Neural cell (in vitro differentiated cells): ENCODE measurements at regions not wholly inside any gene's neighbourhood (a gene's known extent, or its start where the extent isn't known, plus 50 kb on each side); places are given as distances from the start of the nearest gene placed in this dataset.
A peak's percentile ranks its signal among the peaks of the same experiment; 100 is the strongest.

Experiments
- H2AFZ ChIP-seq: fragments of 200-600, 300-800 bp; sonication (generic), shearing (Covaris generic); 2 replicates; pipeline ENCODE4 v1.6.0; 2014; ENCODE audit warnings: low read depth, mild to moderate bottlenecking, antibody characterized with exemption, low read length, moderate library complexity
- H3F3A ChIP-seq: fragments of 200-600 bp; shearing (Covaris generic); 2 replicates; pipeline ENCODE4 v1.6.1; 2016; ENCODE audit warnings: mild to moderate bottlenecking, moderate library complexity, mixed read lengths, antibody characterized with exemption, low read length; ENCODE audit not compliant: insufficient read depth, poor library complexity, severe bottlenecking
- H3K27ac ChIP-seq: fragments of 200-600, 300-800 bp; sonication (generic), shearing (Covaris generic); 2 replicates; pipeline ENCODE4 v1.5.1; 2014; ENCODE audit warnings: mild to moderate bottlenecking, low read length, moderate library complexity
- H3K27me3 ChIP-seq: fragments of 300-800, 200-600 bp; sonication (generic), shearing (Covaris generic); 2 replicates; pipeline ENCODE4 v1.6.0; 2014; ENCODE audit warnings: mild to moderate bottlenecking, low read depth, low read length, moderate library complexity; ENCODE audit not compliant: insufficient read depth
- H3K36me3 ChIP-seq: fragments of 300-800, 200-600 bp; sonication (generic), shearing (Covaris generic); 2 replicates; pipeline ENCODE4 v1.5.1; 2014; ENCODE audit warnings: mild to moderate bottlenecking, antibody characterized with exemption, low read length, moderate library complexity; ENCODE audit not compliant: insufficient read depth
- H3K4me2 ChIP-seq: fragments of 300-800, 200-600 bp; sonication (generic), shearing (Covaris generic); 2 replicates; pipeline ENCODE4 v1.6.0; 2014; ENCODE audit warnings: mild to moderate bottlenecking, low read length
- H3K4me3 ChIP-seq: fragments of 300-800, 200-600 bp; sonication (generic), shearing (Covaris generic); 2 replicates; pipeline ENCODE4 v1.5.1; 2014; ENCODE audit warnings: mild to moderate bottlenecking, low read length, moderate library complexity
- H3K79me2 ChIP-seq: fragments of 200-600 bp; shearing (Covaris generic); replicated peaks from 2 replicates; pipeline ENCODE4 v1.6.0; 2014; ENCODE audit warnings: mild to moderate bottlenecking, low read length, moderate library complexity; ENCODE audit not compliant: insufficient read depth
- H3K9ac ChIP-seq: fragments of 300-800, 200-600 bp; sonication (generic), shearing (Covaris generic); 2 replicates; pipeline ENCODE4 v1.6.1; 2016; ENCODE audit warnings: mild to moderate bottlenecking, low read length, mixed read lengths
- H3K9me2 ChIP-seq: fragments of 200-600 bp; shearing (Covaris generic); 2 replicates; pipeline ENCODE4 v1.6.1; 2016; ENCODE audit warnings: mild to moderate bottlenecking, low read length, mixed read lengths; ENCODE audit not compliant: insufficient read depth
- H3K9me3 ChIP-seq: fragments of 200-600, 300-800 bp; sonication (generic), shearing (Covaris generic); 2 replicates; pipeline ENCODE4 v1.6.1; 2016; ENCODE audit warnings: mild to moderate bottlenecking, mixed run types, low read length, moderate library complexity, mixed read lengths
- H4K20me1 ChIP-seq: fragments of 200-600 bp; shearing (Covaris generic); 2 replicates; pipeline ENCODE4 v1.6.1; 2016; ENCODE audit warnings: mild to moderate bottlenecking, mixed run types; ENCODE audit not compliant: insufficient read depth
- EP300 ChIP-seq: fragments of 450-650 bp; conservative IDR thresholded peaks from 2 replicates; pipeline ENCODE4 v1.6.1; 2014; ENCODE audit warnings: antibody characterized with exemption, mild to moderate bottlenecking, moderate library complexity; ENCODE audit not compliant: poor library complexity, severe bottlenecking
- EZH2 ChIP-seq: fragments of 200-600, 300-800 bp; shearing (Covaris generic), sonication (generic); IDR thresholded peaks from 2 replicates; pipeline ENCODE4 v1.6.1; 2014; ENCODE audit warnings: antibody characterized with exemption, low read length, borderline replicate concordance, mild to moderate bottlenecking; ENCODE audit not compliant: insufficient read depth, poor library complexity, severe bottlenecking
- MXI1 ChIP-seq: fragments of 450-650 bp; conservative IDR thresholded peaks from 2 replicates; pipeline ENCODE4 v1.6.1; 2014; ENCODE audit warnings: antibody characterized with exemption, mild to moderate bottlenecking; ENCODE audit not compliant: poor library complexity, severe bottlenecking
- POLR2AphosphoS5 ChIP-seq: IDR thresholded peaks from 2 replicates; pipeline ENCODE4 v1.6.1; 2012
- RAD21 ChIP-seq: fragments of 450-650 bp; conservative IDR thresholded peaks from 2 replicates; pipeline ENCODE4 v1.6.1; 2014; ENCODE audit warnings: antibody characterized with exemption, mild to moderate bottlenecking, moderate library complexity
- SMC3 ChIP-seq: fragments of 450-650 bp; conservative IDR thresholded peaks from 2 replicates; pipeline ENCODE4 v1.6.1; 2014; ENCODE audit warnings: antibody characterized with exemption, mild to moderate bottlenecking, moderate library complexity; ENCODE audit not compliant: poor library complexity
- TAF1 ChIP-seq: IDR thresholded peaks from 2 replicates; pipeline ENCODE4 v1.6.1; 2012; ENCODE audit warnings: low read depth
- TF ChIP-seq, protein P1 (sequence below): fragments of 450-650 bp; IDR thresholded peaks from 2 replicates; pipeline ENCODE4 v1.5.1; 2014; ENCODE audit warnings: antibody characterized with exemption, mild to moderate bottlenecking, moderate library complexity; ENCODE audit not compliant: poor library complexity, severe bottlenecking
- TF ChIP-seq, protein P2 (sequence below): IDR thresholded peaks from 2 replicates; pipeline ENCODE4 v1.6.1; 2012; ENCODE audit warnings: borderline replicate concordance

DNA sequence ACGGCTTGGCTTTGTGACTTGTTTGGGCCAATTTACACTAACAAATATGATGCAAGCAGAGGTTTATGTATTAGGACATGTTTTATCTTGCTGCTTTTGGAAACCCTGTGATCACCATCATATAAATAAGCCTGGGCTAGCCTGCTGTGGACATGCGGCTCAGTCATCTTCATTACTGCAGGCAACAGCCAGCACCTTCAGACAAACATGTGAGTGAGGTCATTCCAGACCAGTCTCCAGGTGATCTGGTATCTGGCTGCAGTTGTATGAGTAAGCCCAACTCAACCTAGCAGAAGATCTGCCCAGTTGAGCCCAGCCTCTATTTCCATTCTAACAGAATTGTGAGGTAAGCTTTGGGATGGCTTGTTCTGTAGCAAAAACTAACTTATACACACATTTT, 254.6 kb upstream of the ATP5MC3 start:
- Histone ChIP-seq H3K4me3 (no peak overlapping the region), H3K9me2 (no peaks in the 10 kb centered on the region), H3K79me2 (no peaks in the 10 kb centered on the region), H3K9ac (no peak overlapping the region), H3K27me3 (no peaks in the 10 kb centered on the region), H4K20me1 (no peaks in the 10 kb centered on the region), H3F3A (peaks cover 5% of the 10 kb centered on the region), H3K4me2 (no peak overlapping the region), H3K36me3 (no peaks in the 10 kb centered on the region), H3K9me3 (no peaks in the 10 kb centered on the region), H2AFZ (no peak overlapping the region), H3K27ac (no peak overlapping the region)
- TF ChIP-seq, protein P1, sequence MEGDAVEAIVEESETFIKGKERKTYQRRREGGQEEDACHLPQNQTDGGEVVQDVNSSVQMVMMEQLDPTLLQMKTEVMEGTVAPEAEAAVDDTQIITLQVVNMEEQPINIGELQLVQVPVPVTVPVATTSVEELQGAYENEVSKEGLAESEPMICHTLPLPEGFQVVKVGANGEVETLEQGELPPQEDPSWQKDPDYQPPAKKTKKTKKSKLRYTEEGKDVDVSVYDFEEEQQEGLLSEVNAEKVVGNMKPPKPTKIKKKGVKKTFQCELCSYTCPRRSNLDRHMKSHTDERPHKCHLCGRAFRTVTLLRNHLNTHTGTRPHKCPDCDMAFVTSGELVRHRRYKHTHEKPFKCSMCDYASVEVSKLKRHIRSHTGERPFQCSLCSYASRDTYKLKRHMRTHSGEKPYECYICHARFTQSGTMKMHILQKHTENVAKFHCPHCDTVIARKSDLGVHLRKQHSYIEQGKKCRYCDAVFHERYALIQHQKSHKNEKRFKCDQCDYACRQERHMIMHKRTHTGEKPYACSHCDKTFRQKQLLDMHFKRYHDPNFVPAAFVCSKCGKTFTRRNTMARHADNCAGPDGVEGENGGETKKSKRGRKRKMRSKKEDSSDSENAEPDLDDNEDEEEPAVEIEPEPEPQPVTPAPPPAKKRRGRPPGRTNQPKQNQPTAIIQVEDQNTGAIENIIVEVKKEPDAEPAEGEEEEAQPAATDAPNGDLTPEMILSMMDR = no peak
- TF ChIP-seq EZH2 = no peak

DNA sequence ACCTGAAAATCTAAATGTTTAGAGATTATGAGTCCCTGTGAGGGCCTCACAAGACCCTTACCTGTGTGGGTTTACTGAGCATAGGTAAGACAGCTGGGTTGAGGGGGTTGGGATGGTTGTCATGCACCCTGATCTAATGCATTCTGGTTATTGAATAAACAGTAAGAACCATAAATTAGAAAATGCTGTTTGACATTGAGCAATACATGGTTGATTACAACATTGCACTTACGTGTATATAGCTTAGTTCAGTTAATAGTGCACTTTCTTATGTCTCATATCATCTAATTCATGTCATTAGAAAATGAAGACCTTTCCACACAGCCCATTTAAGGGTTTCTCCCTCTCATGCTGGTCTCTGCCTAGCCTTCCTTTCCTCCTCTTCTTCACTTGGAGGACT, 253.5 kb upstream of the ATP5MC3 start:
- Histone ChIP-seq H3K27ac (no peak overlapping the region), H3K36me3 (no peaks in the 10 kb centered on the region), H4K20me1 (no peaks in the 10 kb centered on the region), H3F3A (peaks cover 3% of the 10 kb centered on the region), H3K27me3 (no peaks in the 10 kb centered on the region), H3K79me2 (no peaks in the 10 kb centered on the region), H3K4me2 (no peak overlapping the region), H3K4me3 (no peak overlapping the region), H3K9ac (no peak overlapping the region), H2AFZ (no peak overlapping the region), H3K9me3 (no peaks in the 10 kb centered on the region), H3K9me2 (no peaks in the 10 kb centered on the region)
- TF ChIP-seq TAF1 = no peak
- TF ChIP-seq SMC3 = no peak
- no peak for TF ChIP-seq EP300
- TF ChIP-seq EZH2 = no peak
- TF ChIP-seq RAD21 = no peak
- no peak for TF ChIP-seq MXI1
- no peak for TF ChIP-seq POLR2AphosphoS5
- TF ChIP-seq, protein P2, sequence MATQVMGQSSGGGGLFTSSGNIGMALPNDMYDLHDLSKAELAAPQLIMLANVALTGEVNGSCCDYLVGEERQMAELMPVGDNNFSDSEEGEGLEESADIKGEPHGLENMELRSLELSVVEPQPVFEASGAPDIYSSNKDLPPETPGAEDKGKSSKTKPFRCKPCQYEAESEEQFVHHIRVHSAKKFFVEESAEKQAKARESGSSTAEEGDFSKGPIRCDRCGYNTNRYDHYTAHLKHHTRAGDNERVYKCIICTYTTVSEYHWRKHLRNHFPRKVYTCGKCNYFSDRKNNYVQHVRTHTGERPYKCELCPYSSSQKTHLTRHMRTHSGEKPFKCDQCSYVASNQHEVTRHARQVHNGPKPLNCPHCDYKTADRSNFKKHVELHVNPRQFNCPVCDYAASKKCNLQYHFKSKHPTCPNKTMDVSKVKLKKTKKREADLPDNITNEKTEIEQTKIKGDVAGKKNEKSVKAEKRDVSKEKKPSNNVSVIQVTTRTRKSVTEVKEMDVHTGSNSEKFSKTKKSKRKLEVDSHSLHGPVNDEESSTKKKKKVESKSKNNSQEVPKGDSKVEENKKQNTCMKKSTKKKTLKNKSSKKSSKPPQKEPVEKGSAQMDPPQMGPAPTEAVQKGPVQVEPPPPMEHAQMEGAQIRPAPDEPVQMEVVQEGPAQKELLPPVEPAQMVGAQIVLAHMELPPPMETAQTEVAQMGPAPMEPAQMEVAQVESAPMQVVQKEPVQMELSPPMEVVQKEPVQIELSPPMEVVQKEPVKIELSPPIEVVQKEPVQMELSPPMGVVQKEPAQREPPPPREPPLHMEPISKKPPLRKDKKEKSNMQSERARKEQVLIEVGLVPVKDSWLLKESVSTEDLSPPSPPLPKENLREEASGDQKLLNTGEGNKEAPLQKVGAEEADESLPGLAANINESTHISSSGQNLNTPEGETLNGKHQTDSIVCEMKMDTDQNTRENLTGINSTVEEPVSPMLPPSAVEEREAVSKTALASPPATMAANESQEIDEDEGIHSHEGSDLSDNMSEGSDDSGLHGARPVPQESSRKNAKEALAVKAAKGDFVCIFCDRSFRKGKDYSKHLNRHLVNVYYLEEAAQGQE = no peak

DNA sequence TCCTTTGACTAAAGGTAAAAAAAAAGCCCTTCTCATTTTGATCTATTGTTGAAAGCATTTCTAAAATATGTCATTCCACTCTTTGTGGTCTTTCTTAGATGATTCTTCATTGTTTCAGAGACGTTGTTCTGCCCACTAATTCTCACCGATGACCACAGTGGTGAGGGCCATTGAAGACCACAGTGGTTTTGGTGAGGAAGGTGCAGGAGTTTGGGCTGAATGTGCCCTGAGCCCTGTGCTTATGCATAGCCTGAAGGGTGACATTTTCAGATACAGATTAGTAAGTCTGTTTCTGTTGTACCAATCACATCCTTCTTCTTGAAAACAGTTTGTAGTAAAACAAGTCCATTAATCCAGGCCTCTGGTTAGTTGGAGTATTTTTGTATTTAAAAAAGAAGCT, 251.3 kb upstream of the ATP5MC3 start:
- H3K36me3 ChIP-seq = no peaks in the 10 kb centered on the region
- peak overlapping the region; percentile 78 for H3K27ac ChIP-seq
- H4K20me1 ChIP-seq = no peaks in the 10 kb centered on the region
- no peaks in the 10 kb centered on the region for H3K9me3 ChIP-seq
- peaks cover 3% of the 10 kb centered on the region for H3F3A ChIP-seq
- TF ChIP-seq POLR2AphosphoS5 (no peak), EP300 (no peak), SMC3 (no peak), RAD21 (no peak), MXI1 (no peak)
- TF ChIP-seq, protein P2 = no peak
- TF ChIP-seq, protein P1 = no peak
- no peaks in the 10 kb centered on the region for H3K27me3 ChIP-seq
- H3K4me3 ChIP-seq = no peak overlapping the region
- H2AFZ ChIP-seq = no peak overlapping the region
- no peak overlapping the region for H3K4me2 ChIP-seq
- H3K9me2 ChIP-seq = no peaks in the 10 kb centered on the region
- H3K9ac ChIP-seq = peak overlapping the region; percentile 48
- no peaks in the 10 kb centered on the region for H3K79me2 ChIP-seq
